Germinal center (tissue), 1 donor: ENCODE measurements at regions not wholly inside any gene's neighbourhood (a gene's known extent, or its start where the extent isn't known, plus 50 kb on each side); places are given as distances from the start of the nearest gene placed in this dataset.

Experiments used
- DNase-seq: peaks from one replicate; pipeline ENCODE4 v3.0.0; 2012; ENCODE audit warnings: mixed read lengths, low spot score

- DNase-seq, result no peak
Observed at GRCh38 chr1:94707321-94708298, 112.5 kb upstream of the SLC44A3 start.

GRCh38 chr1:94702442-94702815, 117.7 kb upstream of the SLC44A3 start:
- no peak for DNase-seq

- DNase-seq, result no peak
Observed at GRCh38 chr1:94701796-94702441, 118.2 kb upstream of the SLC44A3 start.

- DNase-seq, result no peak
Observed at GRCh38 chr1:94698759-94699502, 121.2 kb upstream of the SLC44A3 start.

GRCh38 chr1:94698356-94698755, 121.8 kb upstream of the SLC44A3 start:
- DNase-seq, result no peak

GRCh38 chr1:94697839-94698238, 122.3 kb upstream of the SLC44A3 start:
- DNase-seq, result no peak

GRCh38 chr1:94694226-94694915, 125.8 kb upstream of the SLC44A3 start:
- DNase-seq, result no peak

GRCh38 chr1:94693435-94693834, 126.7 kb upstream of the SLC44A3 start:
- no peak for DNase-seq

GRCh38 chr1:94693029-94693428, 127.1 kb upstream of the SLC44A3 start:
- no peak for DNase-seq

GRCh38 chr1:94688646-94689045, 131.5 kb upstream of the SLC44A3 start:
- DNase-seq, result no peak

GRCh38 chr1:94686882-94687281, 133.3 kb upstream of the SLC44A3 start:
- no peak for DNase-seq

- DNase-seq, result no peak
Observed at GRCh38 chr1:94684690-94685250, 135.4 kb upstream of the SLC44A3 start.

GRCh38 chr1:94683886-94684285, 136.3 kb upstream of the SLC44A3 start:
- DNase-seq, result no peak

GRCh38 chr1:94680039-94680377, 138.4 kb upstream of the F3 start:
- DNase-seq, result no peak

GRCh38 chr1:94679332-94680038, 137.9 kb upstream of the F3 start:
- DNase-seq, result no peak

GRCh38 chr1:94678202-94678848, 136.8 kb upstream of the F3 start:
- no peak for DNase-seq

GRCh38 chr1:94677714-94678113, 136.2 kb upstream of the F3 start:
- DNase-seq, result no peak

GRCh38 chr1:94677087-94677486, 135.5 kb upstream of the F3 start:
- no peak for DNase-seq

GRCh38 chr1:94676686-94677085, 135.1 kb upstream of the F3 start:
- DNase-seq, result no peak

GRCh38 chr1:94675373-94675772, 133.8 kb upstream of the F3 start:
- no peak for DNase-seq

GRCh38 chr1:94674876-94675275, 133.3 kb upstream of the F3 start:
- DNase-seq, result no peak
